ENCODE measurements at regions not wholly inside any gene's neighbourhood (a gene's known extent, or its start where the extent isn't known, plus 50 kb on each side); places are given as distances from the start of the nearest gene placed in this dataset.

DNA sequence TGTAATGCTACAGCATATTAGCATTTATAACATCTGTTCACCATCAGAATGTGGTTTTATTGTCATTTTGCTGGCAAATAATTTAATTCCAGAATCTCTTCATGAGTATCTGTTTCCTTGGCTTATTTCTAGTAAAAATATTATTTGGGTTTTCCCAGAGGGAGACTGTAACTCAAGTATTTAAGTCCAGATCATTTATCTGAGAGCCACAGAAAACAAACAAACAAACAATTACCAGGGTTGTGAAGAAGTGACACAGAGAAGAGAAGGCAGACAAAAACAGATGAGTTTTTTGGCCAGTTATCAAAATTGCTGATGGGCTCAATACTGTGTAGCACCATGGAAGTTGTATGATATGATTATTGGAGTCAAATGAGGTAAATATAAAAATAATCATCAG is 515.1 kb downstream of the TECRL start:
- no peaks in the 10 kb centered on the region for H3K27me3 ChIP-seq
- no peak for DNase-seq (ENCODE audit: low spot score in 2 of 2)
- H3K4me3 ChIP-seq, result no peak overlapping the region
- H3K4me1 ChIP-seq, result no peaks in the 10 kb centered on the region
- H3K36me3 ChIP-seq, result no peaks in the 10 kb centered on the region
- no peak for TF ChIP-seq EP300 (IDR thresholded peaks at IDR 0.05)
- no peak for TF ChIP-seq POLR2AphosphoS5 (IDR thresholded peaks at IDR 0.05)
- no peak for TF ChIP-seq POLR2A (IDR thresholded peaks at IDR 0.05)
- H3K9me3 ChIP-seq, result no peaks in the 10 kb centered on the region
- no peak overlapping the region for H3K27ac ChIP-seq

DNA sequence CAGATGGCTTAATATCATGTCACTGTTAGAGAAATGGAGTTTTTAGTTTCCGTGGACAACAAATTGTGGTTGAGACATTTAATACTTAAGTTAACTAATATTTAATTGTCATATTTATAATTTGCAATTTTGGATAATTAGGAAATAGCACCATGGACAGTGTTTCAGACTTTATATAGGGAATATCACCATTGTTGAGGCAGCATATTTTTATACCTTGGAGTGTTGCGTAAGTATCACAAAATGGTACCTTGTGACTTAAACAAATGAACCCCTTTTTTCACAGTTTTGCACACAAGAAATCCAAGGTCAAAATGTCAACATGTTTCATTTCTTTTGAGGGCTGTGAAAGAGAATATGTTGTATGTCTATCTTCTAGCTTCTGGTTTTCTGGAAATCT is 539.9 kb downstream of the TECRL start:
- Histone ChIP-seq H3K4me1 (no peaks in the 10 kb centered on the region), H3K36me3 (no peaks in the 10 kb centered on the region), H3K27ac (no peak overlapping the region), H3K4me3 (no peak overlapping the region), H3K27me3 (no peaks in the 10 kb centered on the region), H3K9me3 (no peaks in the 10 kb centered on the region)
- DNase-seq (ENCODE audit: low spot score in 2 of 2), result no peak
- WGBS, result 98% methylated on average over 2 of the region's 2 CpGs
- TF ChIP-seq POLR2A (IDR thresholded peaks at IDR 0.05) (no peak), POLR2AphosphoS5 (IDR thresholded peaks at IDR 0.05) (no peak)

DNA sequence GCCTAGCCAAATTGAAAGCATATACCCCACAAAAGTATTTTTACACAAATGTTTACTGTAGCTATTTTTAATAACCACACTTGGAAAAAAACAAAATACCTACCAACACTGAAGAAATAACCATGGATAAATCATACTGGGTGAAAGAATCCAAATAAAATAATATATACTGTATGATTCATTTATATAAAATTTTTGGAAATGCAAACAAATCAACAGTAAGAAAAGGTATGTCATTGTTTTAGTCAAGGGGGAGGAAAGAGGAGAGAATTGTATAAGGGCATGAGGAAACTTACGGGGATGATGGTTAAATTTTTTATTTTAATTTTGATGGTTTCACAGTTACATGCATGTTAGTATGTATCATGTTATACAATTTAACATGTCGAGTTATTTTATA is 557.8 kb downstream of the TECRL start:
- H3K27me3 ChIP-seq, result no peaks in the 10 kb centered on the region
- DNase-seq (ENCODE audit: low spot score in 2 of 2), result no peak
- TF ChIP-seq POLR2AphosphoS5 (IDR thresholded peaks at IDR 0.05), result no peak
- TF ChIP-seq, protein P1, sequence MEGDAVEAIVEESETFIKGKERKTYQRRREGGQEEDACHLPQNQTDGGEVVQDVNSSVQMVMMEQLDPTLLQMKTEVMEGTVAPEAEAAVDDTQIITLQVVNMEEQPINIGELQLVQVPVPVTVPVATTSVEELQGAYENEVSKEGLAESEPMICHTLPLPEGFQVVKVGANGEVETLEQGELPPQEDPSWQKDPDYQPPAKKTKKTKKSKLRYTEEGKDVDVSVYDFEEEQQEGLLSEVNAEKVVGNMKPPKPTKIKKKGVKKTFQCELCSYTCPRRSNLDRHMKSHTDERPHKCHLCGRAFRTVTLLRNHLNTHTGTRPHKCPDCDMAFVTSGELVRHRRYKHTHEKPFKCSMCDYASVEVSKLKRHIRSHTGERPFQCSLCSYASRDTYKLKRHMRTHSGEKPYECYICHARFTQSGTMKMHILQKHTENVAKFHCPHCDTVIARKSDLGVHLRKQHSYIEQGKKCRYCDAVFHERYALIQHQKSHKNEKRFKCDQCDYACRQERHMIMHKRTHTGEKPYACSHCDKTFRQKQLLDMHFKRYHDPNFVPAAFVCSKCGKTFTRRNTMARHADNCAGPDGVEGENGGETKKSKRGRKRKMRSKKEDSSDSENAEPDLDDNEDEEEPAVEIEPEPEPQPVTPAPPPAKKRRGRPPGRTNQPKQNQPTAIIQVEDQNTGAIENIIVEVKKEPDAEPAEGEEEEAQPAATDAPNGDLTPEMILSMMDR (IDR thresholded peaks at IDR 0.05), result no peak
- TF ChIP-seq EP300 (IDR thresholded peaks at IDR 0.05), result no peak
- no peaks in the 10 kb centered on the region for H3K9me3 ChIP-seq
- no peak overlapping the region for H3K4me3 ChIP-seq
- 87% methylated on average over 2 of the region's 2 CpGs for WGBS
- no peaks in the 10 kb centered on the region for H3K36me3 ChIP-seq
- H3K27ac ChIP-seq, result no peak overlapping the region
- no peaks in the 10 kb centered on the region for H3K4me1 ChIP-seq

DNA sequence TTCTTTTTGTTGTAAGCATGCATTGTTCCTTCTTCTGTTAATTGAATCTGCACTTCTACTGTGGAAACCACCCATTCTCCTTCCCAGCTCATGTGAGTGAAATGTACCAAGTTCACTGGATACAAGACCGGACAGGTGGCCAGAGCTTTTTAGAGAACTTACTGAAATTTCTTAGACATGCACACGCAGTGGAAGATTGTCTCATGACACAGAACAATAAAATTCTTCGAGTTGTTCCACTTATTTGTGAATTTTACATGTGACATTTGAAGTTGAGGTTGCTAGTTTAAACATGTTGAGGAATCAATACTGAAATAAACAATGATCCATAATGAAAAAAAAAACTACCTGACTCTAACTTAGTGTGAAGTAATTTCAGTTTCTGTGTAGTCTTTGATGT is 568.0 kb downstream of the TECRL start:
- no peaks in the 10 kb centered on the region for H3K36me3 ChIP-seq
- H3K9me3 ChIP-seq, result no peaks in the 10 kb centered on the region
- H3K27me3 ChIP-seq, result no peaks in the 10 kb centered on the region
- WGBS, result 50% methylated on average over 3 of the region's 3 CpGs
- TF ChIP-seq POLR2AphosphoS5 (IDR thresholded peaks at IDR 0.05), result no peak
- TF ChIP-seq EP300 (IDR thresholded peaks at IDR 0.05), result no peak
- TF ChIP-seq POLR2A (IDR thresholded peaks at IDR 0.05), result no peak
- TF ChIP-seq, protein P1 (IDR thresholded peaks at IDR 0.05), result no peak
- H3K4me3 ChIP-seq, result no peak overlapping the region
- no peak overlapping the region for H3K27ac ChIP-seq
- no peak for DNase-seq (ENCODE audit: low spot score in 2 of 2)
- no peaks in the 10 kb centered on the region for H3K4me1 ChIP-seq

DNA sequence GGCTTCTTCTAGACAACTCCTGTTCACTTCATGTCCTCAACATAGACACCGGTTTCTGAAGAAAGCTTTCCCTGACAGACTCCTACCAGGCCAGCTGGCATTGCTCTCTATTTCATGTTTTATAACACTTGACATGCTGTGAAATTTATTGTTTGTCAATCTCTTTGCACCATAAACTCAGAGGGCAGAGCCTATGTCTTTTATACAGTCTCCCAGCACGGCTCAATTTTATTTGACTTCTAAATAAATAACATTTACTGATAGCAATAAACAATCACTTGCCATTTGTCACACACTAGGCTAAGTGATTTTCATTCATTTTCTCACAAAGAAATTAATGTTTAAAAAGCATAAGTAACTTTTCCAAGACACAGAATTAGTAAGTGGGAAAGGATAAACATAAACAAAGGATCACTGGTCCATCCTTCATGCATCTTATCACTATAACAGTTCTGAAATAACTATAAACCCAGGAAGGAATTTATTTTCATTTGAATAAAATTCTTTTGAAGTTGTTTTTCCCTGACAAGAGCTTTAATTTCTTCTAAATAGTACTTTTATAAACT is 577.6 kb downstream of the TECRL start:
- Histone ChIP-seq H3K36me3 (no peaks in the 10 kb centered on the region), H3K4me1 (no peaks in the 10 kb centered on the region), H3K27ac (no peak overlapping the region), H3K4me3 (no peak overlapping the region), H3K9me3 (no peaks in the 10 kb centered on the region), H3K27me3 (no peaks in the 10 kb centered on the region)
- DNase-seq (ENCODE audit: low spot score in 2 of 2), result no peak
- WGBS, result 48% methylated on average over 2 of the region's 2 CpGs
- TF ChIP-seq POLR2AphosphoS5 (IDR thresholded peaks at IDR 0.05) (no peak), POLR2A (IDR thresholded peaks at IDR 0.05) (no peak), EP300 (IDR thresholded peaks at IDR 0.05) (no peak)
- TF ChIP-seq, protein P1 (IDR thresholded peaks at IDR 0.05), result no peak

DNA sequence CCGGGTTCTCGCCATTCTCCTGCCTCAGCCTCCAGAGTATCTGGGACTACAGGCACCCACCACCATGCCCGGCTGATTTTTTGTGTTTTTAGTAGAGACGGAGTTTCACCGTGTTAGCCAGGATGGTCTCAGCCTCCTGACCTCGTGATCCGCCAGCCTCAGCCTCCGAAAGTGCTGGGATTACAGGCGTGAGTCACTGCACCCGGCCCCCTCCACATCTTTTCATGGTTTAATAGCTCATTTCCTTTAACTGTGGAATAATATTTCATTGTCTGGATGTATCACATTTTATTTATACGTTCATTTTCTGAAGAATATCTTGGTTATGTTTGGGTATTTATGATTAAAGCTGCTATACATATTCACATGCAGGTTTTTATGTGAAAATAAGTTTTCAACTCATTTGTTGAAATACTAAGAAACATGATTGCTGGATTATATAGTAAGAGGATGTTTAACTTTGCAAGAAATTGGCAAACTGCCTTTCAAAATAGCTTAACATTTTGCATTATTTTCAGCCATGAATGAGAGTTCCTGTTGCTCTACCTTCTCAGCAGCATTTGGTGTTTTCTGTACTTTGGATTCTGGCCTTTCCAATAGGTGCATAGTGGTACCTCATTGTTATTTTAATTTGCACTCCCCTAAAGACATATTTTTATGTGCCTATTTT is 591.9 kb downstream of the TECRL start:
- H3K27ac ChIP-seq, result no peak overlapping the region
- TF ChIP-seq, protein P1 (IDR thresholded peaks at IDR 0.05), result no peak
- TF ChIP-seq POLR2AphosphoS5 (IDR thresholded peaks at IDR 0.05), result no peak
- H3K4me3 ChIP-seq, result no peak overlapping the region
- H3K9me3 ChIP-seq, result no peaks in the 10 kb centered on the region
- 85% methylated on average over 11 of the region's 11 CpGs for WGBS
- no peaks in the 10 kb centered on the region for H3K27me3 ChIP-seq
- H3K36me3 ChIP-seq, result no peaks in the 10 kb centered on the region
- DNase-seq (ENCODE audit: low spot score in 2 of 2), result no peak
- H3K4me1 ChIP-seq, result no peaks in the 10 kb centered on the region
